ENCODE measurements at regions not wholly inside any gene's neighbourhood (a gene's known extent, or its start where the extent isn't known, plus 50 kb on each side); places are given as distances from the start of the nearest gene placed in this dataset.

DNA sequence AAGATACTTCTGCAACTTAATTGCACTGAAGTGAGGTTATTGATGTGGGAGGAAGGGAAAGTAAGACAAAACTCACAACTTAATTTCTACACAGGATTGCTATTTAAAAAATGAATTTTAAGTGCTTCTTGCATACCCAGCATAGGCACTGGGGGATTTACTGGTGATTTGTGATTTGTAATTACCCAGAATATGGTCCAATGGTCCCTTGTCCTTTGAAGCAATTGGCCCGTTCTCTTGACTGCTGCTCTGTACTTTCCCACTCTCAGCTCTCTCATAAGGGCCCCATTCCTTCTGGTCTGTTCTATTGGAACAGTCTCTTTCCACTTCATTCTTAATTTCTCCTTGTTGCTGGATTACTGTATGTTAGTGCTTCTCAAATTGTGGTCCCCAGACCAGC, 75.4 kb upstream of the SPATA31D4 start:
- no peaks in the 10 kb centered on the region for H3K9me3 ChIP-seq (ENCODE audit: low read length)
- Mint-ChIP-seq H3K4me1 (no peaks in the 10 kb centered on the region), H3K9me3 (no peaks in the 10 kb centered on the region), H3K4me3 (no peak overlapping the region), H3K27ac (no peak overlapping the region), H3K36me3 (no peaks in the 10 kb centered on the region), H3K27me3 (no peaks in the 10 kb centered on the region)
- POLR2A ChIA-PET: no interaction called here
- no peaks in the 10 kb centered on the region for H3K36me3 ChIP-seq (ENCODE audit: insufficient read depth, low read length)
- CTCF ChIA-PET: no interaction called here
- no peak overlapping the region for H3K27ac ChIP-seq (ENCODE audit: low read depth, low read length)
- H3K27me3 ChIP-seq (ENCODE audit: insufficient read depth, low read length, poor library complexity, severe bottlenecking): no peaks in the 10 kb centered on the region
- H3K4me3 ChIP-seq (ENCODE audit: low read length): no peak overlapping the region
- H3K4me1 ChIP-seq (ENCODE audit: insufficient read depth, low read length): no peaks in the 10 kb centered on the region
- no peak for DNase-seq

DNA sequence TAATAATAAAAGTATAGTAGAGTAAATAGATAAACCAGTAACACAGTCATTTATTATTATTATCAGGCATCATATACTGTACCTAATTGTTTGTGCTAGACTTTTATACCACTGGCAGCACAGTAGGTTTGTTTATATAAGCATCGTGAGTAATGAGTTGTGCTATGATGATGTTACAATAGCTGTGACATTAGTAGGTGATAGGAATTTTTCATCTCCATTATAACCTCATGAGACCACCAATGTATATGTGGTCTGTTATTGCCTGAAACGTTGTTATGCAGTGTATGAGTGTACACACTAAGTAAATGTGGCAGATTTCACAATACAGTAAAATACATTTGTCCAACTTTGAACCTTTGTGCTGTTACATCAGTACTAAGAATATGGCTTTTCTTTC, 72.7 kb upstream of the SPATA31D4 start:
- ChIA-PET POLR2A (no interaction called here), CTCF (no interaction called here)
- Histone ChIP-seq H3K27me3 (ENCODE audit: insufficient read depth, low read length, poor library complexity, severe bottlenecking) (no peaks in the 10 kb centered on the region), H3K27ac (ENCODE audit: low read depth, low read length) (no peak overlapping the region), H3K4me1 (ENCODE audit: insufficient read depth, low read length) (no peaks in the 10 kb centered on the region), H3K9me3 (ENCODE audit: low read length) (no peaks in the 10 kb centered on the region), H3K36me3 (ENCODE audit: insufficient read depth, low read length) (no peaks in the 10 kb centered on the region), H3K4me3 (ENCODE audit: low read length) (no peak overlapping the region)
- H3K27me3 Mint-ChIP-seq: no peaks in the 10 kb centered on the region
- H3K9me3 Mint-ChIP-seq: peaks cover 0 to 1% (median 0%) of the 10 kb centered on the region in 5 donors
- H3K4me3 Mint-ChIP-seq: no peak overlapping the region
- no peak overlapping the region for H3K27ac Mint-ChIP-seq
- no peaks in the 10 kb centered on the region for H3K4me1 Mint-ChIP-seq
- no peaks in the 10 kb centered on the region for H3K36me3 Mint-ChIP-seq
- no peak for DNase-seq

DNA sequence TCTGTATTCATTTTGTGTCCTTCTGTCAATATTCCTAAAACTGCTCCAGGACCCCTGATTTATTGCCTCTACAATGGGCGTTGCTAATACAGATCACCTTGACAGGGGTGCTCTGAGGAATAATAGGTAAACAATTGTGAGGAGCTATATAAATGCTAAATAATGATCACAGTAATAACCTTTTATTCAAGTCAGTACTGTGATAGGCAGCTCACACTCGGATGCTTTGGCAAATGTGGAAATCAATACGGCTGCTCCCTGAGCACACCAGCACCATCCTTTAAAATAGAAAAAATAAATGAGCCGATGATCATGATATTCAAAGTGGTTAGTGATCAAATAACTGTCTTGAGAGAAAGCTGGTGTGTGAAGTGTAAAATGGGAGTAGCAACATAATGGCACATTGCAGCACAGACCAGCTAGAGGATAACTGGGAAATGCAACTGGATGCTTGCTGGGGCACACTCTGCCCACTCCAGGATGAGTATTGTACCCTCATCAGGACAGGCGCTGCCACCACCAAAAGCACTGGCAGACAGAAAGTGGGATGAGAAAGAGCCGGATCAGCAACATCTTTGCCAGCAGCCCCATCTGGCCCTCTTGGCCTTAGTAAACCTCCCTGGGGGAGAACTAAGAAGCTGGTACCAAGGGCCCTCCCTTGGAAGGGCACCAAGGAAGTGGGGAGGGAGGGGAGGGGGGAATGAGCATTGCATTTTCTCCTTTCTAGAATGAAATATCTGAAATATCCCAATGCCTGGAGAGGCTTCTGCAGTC, 69.4 kb upstream of the SPATA31D4 start:
- DNase-seq: no peak
- no peaks in the 10 kb centered on the region for H3K27me3 Mint-ChIP-seq
- H3K9me3 Mint-ChIP-seq: peaks cover 0 to 1% (median 0%) of the 10 kb centered on the region in 5 donors
- Histone ChIP-seq H3K27ac (ENCODE audit: low read depth, low read length) (no peak overlapping the region), H3K4me3 (ENCODE audit: low read length) (no peak overlapping the region), H3K9me3 (ENCODE audit: low read length) (no peaks in the 10 kb centered on the region), H3K4me1 (ENCODE audit: insufficient read depth, low read length) (no peaks in the 10 kb centered on the region), H3K27me3 (ENCODE audit: insufficient read depth, low read length, poor library complexity, severe bottlenecking) (no peaks in the 10 kb centered on the region), H3K36me3 (ENCODE audit: insufficient read depth, low read length) (no peaks in the 10 kb centered on the region)
- no peaks in the 10 kb centered on the region for H3K4me1 Mint-ChIP-seq
- H3K36me3 Mint-ChIP-seq: no peaks in the 10 kb centered on the region
- H3K27ac Mint-ChIP-seq: no peak overlapping the region
- POLR2A ChIA-PET: no interaction called here
- H3K4me3 Mint-ChIP-seq: no peak overlapping the region
- CTCF ChIA-PET: interaction anchor here (1.2 kb wide), 1 partner anchor 12 kb away, joined by 3 read pairs; no protein-coding TSS in a partner anchor

- POLR2A ChIA-PET: no interaction called here
- H3K27me3 Mint-ChIP-seq: no peaks in the 10 kb centered on the region
- Histone ChIP-seq H3K4me1 (ENCODE audit: insufficient read depth, low read length) (no peaks in the 10 kb centered on the region), H3K36me3 (ENCODE audit: insufficient read depth, low read length) (no peaks in the 10 kb centered on the region), H3K9me3 (ENCODE audit: low read length) (no peaks in the 10 kb centered on the region), H3K27ac (ENCODE audit: low read depth, low read length) (no peak overlapping the region), H3K4me3 (ENCODE audit: low read length) (no peak overlapping the region), H3K27me3 (ENCODE audit: insufficient read depth, low read length, poor library complexity, severe bottlenecking) (no peaks in the 10 kb centered on the region)
- no peaks in the 10 kb centered on the region for H3K36me3 Mint-ChIP-seq
- no peak overlapping the region for H3K4me3 Mint-ChIP-seq
- H3K4me1 Mint-ChIP-seq: no peaks in the 10 kb centered on the region
- H3K9me3 Mint-ChIP-seq: peaks cover 0 to 4% (median 1%) of the 10 kb centered on the region in 5 donors
- CTCF ChIA-PET: no interaction called here
- H3K27ac Mint-ChIP-seq: no peak overlapping the region
- no peak for DNase-seq
Observed at GRCh38 chr9:81860581-81860980, 67.6 kb upstream of the SPATA31D4 start.

DNA sequence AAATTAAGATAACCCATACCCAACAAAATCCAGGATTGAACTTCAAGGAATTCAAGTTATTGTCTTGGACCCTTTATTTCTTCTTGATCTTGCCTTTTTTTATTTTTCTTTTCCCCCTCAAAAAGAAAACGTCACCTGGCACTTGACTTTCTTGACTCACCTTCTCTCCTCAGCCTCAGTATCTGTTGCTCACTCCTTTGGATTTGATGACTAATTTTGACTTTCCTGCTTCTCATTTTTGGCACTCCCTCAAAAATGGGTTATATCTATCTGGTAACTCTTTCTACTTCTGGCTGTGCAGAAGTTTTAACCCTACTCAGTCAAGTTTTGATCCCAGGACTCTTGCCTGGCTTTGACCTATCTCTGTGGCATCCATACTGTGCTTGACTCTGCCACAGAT, 66.6 kb upstream of the SPATA31D4 start:
- H3K9me3 ChIP-seq (ENCODE audit: low read length): no peaks in the 10 kb centered on the region
- ChIA-PET CTCF (no interaction called here), POLR2A (no interaction called here)
- peaks cover 0 to 4% (median 1%) of the 10 kb centered on the region in 5 donors for H3K9me3 Mint-ChIP-seq
- H3K27me3 ChIP-seq (ENCODE audit: insufficient read depth, low read length, poor library complexity, severe bottlenecking): no peaks in the 10 kb centered on the region
- H3K27ac ChIP-seq (ENCODE audit: low read depth, low read length): no peak overlapping the region
- no peaks in the 10 kb centered on the region for H3K36me3 Mint-ChIP-seq
- no peak for DNase-seq
- H3K27ac Mint-ChIP-seq: no peak overlapping the region
- H3K4me1 ChIP-seq (ENCODE audit: insufficient read depth, low read length): no peaks in the 10 kb centered on the region
- no peaks in the 10 kb centered on the region for H3K4me1 Mint-ChIP-seq
- H3K27me3 Mint-ChIP-seq: no peaks in the 10 kb centered on the region
- no peak overlapping the region for H3K4me3 Mint-ChIP-seq
- no peaks in the 10 kb centered on the region for H3K36me3 ChIP-seq (ENCODE audit: insufficient read depth, low read length)
- no peak overlapping the region for H3K4me3 ChIP-seq (ENCODE audit: low read length)

GRCh38 chr9:81868145-81868544, 60.1 kb upstream of the SPATA31D4 start:
- CTCF ChIA-PET: no interaction called here
- H3K4me1 ChIP-seq (ENCODE audit: insufficient read depth, low read length): no peaks in the 10 kb centered on the region
- H3K9me3 Mint-ChIP-seq: peaks cover 0 to 13% (median 4%) of the 10 kb centered on the region in 5 donors
- POLR2A ChIA-PET: no interaction called here
- H3K36me3 Mint-ChIP-seq: no peaks in the 10 kb centered on the region
- H3K27me3 Mint-ChIP-seq: peaks cover 0 to 2% of the 10 kb centered on the region in 2 donors
- no peaks in the 10 kb centered on the region for H3K9me3 ChIP-seq (ENCODE audit: low read length)
- H3K27ac Mint-ChIP-seq: peak overlapping the region in 1 of 8 donors; percentile 54
- no peak overlapping the region for H3K4me3 Mint-ChIP-seq
- DNase-seq: no peak
- no peak overlapping the region for H3K4me3 ChIP-seq (ENCODE audit: low read length)
- H3K27me3 ChIP-seq (ENCODE audit: insufficient read depth, low read length, poor library complexity, severe bottlenecking): no peaks in the 10 kb centered on the region
- no peaks in the 10 kb centered on the region for H3K36me3 ChIP-seq (ENCODE audit: insufficient read depth, low read length)
- no peaks in the 10 kb centered on the region for H3K4me1 Mint-ChIP-seq
- H3K27ac ChIP-seq (ENCODE audit: low read depth, low read length): no peak overlapping the region

DNA sequence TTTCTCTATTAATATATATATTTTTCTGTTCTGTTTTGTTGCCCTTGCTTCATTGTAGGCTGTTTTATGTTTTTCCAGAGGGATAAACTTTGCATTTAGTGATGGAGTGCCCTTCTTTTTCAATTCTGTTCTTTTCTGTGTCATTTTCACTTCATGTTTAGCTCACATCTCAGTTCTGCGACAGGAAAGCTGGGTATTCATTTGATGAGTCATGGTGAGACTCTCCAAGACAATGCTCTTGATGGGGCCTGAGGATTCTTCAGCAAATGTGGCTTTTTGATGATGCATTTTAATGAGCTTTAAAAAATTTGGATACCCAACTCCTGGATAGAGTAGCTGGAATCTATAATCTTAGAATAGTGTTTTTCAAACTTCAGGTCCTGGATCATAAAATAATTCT, 56.5 kb upstream of the SPATA31D4 start:
- POLR2A ChIA-PET: no interaction called here
- H3K4me3 ChIP-seq (ENCODE audit: low read length): no peak overlapping the region
- no peaks in the 10 kb centered on the region for H3K36me3 Mint-ChIP-seq
- no peaks in the 10 kb centered on the region for H3K4me1 Mint-ChIP-seq
- DNase-seq: no peak
- no peaks in the 10 kb centered on the region for H3K27me3 ChIP-seq (ENCODE audit: insufficient read depth, low read length, poor library complexity, severe bottlenecking)
- CTCF ChIA-PET: no interaction called here
- H3K36me3 ChIP-seq (ENCODE audit: insufficient read depth, low read length): no peaks in the 10 kb centered on the region
- H3K9me3 Mint-ChIP-seq: peaks cover 0 to 9% (median 4%) of the 10 kb centered on the region in 5 donors
- no peak overlapping the region for H3K4me3 Mint-ChIP-seq
- no peaks in the 10 kb centered on the region for H3K4me1 ChIP-seq (ENCODE audit: insufficient read depth, low read length)
- H3K27ac ChIP-seq (ENCODE audit: low read depth, low read length): no peak overlapping the region
- H3K27ac Mint-ChIP-seq: no peak overlapping the region
- H3K27me3 Mint-ChIP-seq: peaks cover 0 to 2% of the 10 kb centered on the region in 2 donors
- no peaks in the 10 kb centered on the region for H3K9me3 ChIP-seq (ENCODE audit: low read length)

GRCh38 chr9:81874250-81874649, 54.0 kb upstream of the SPATA31D4 start:
- H3K36me3 Mint-ChIP-seq: no peaks in the 10 kb centered on the region
- H3K4me1 Mint-ChIP-seq: no peaks in the 10 kb centered on the region
- H3K27me3 ChIP-seq (ENCODE audit: insufficient read depth, low read length, poor library complexity, severe bottlenecking): no peaks in the 10 kb centered on the region
- H3K4me1 ChIP-seq (ENCODE audit: insufficient read depth, low read length): no peaks in the 10 kb centered on the region
- no peak overlapping the region for H3K4me3 ChIP-seq (ENCODE audit: low read length)
- CTCF ChIA-PET: no interaction called here
- POLR2A ChIA-PET: no interaction called here
- DNase-seq: no peak
- H3K4me3 Mint-ChIP-seq: no peak overlapping the region
- H3K36me3 ChIP-seq (ENCODE audit: insufficient read depth, low read length): no peaks in the 10 kb centered on the region
- H3K9me3 ChIP-seq (ENCODE audit: low read length): no peaks in the 10 kb centered on the region
- peaks cover 0 to 4% (median 0%) of the 10 kb centered on the region in 5 donors for H3K9me3 Mint-ChIP-seq
- H3K27ac Mint-ChIP-seq: no peak overlapping the region
- peaks cover 0 to 2% of the 10 kb centered on the region in 2 donors for H3K27me3 Mint-ChIP-seq
- no peak overlapping the region for H3K27ac ChIP-seq (ENCODE audit: low read depth, low read length)

All from CD8-positive, alpha-beta memory T cell (primary cell).